CD4-positive, alpha-beta T cell treated with Interleukin-6 for 4 hours (primary cell): ENCODE measurements at regions not wholly inside any gene's neighbourhood (a gene's known extent, or its start where the extent isn't known, plus 50 kb on each side); places are given as distances from the start of the nearest gene placed in this dataset.
"Not testable (repeated sequence)": the region's sequence is repeated elsewhere in the genome, so short reads cannot be mapped to it uniquely, and the experiment has no call there.

Source experiments
- DNase-seq: peaks from one replicate; pipeline ENCODE4 v3.0.0-alpha.2; 2020; ENCODE audit warnings: mixed read lengths

DNA sequence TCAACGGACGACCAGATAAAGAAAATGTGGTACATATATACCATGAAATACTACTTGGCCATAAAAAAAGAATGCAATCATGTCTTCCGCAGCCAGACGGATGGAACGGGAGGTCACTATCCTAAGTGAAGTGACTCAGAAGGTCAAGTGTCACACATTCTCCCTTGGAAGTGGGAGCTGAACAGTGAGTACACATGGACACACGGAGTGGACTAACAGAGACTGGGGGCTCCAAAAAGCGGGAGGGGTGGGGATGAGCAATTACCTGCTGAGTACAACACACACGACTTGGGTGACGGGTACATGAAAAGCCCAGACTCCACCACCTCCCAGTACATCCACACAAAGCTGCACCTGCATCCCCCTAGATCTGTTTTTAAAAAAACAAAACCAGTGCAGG, 62.5 kb upstream of the TNK2 start:
- DNase-seq = not testable (repeated sequence)

DNA sequence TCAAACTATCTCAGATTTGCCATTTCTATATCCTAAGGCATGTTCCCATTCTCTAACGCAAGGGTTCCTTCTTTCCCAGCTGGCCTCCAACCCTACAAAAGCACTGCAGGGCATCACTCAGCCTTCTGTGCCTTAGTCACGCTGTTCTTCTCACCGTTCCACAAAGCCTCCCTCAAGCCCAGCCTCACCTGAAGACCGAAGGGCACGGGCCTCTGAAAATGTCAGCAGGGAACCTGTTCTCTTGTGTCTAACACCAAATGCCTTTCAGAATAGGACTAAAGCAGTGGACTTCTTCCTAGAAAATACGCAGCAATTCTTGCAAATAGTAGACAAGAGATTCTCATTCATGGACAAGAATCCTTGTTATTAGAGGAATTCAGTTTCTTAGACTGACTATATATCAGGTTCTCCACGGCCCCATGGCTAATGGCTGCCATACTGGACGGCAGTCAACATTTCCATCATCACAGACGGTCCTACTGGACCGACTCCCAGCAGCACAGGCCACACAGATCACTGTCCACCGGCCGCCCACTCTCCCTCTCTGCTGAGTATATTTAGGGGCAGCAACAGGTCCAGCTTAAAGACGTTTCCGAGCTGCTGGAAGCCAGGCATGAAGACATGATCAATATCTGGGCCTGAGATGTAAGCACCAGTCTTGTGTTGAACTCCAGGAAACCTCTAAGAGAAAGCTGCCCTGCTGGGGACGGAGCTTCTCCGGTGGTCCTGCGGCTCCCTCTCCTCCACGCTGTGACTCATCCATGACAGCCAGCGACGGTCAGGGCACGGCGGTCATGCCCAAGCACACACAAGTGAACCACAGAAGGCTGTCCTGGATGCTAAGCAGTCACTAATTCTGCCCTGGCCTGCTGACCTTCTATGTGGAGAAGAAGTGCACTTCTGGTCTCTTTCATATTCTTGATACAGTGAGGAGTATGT, 61.8 kb upstream of the TNK2 start:
- DNase-seq = not testable (repeated sequence)

DNA sequence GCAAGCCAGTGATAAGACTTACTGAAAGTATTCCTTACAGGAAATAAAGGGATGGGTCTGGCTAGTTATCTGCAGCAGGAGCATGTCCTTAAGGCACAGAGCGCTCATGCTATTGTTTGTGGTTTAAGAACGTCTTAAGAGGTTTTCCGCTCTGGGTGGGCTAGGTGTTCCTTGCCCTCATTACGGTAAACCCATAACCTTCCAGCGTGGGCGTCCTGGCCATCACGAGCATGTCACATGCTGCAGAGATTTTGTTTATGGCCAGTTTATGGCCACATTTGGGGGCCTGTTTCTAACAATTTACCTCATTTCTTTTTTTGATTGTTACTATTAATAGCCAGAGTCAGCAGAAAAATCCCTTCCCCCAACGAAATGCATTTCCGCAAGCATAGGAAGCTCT, 61.0 kb upstream of the TNK2 start:
- not testable (repeated sequence) for DNase-seq

DNA sequence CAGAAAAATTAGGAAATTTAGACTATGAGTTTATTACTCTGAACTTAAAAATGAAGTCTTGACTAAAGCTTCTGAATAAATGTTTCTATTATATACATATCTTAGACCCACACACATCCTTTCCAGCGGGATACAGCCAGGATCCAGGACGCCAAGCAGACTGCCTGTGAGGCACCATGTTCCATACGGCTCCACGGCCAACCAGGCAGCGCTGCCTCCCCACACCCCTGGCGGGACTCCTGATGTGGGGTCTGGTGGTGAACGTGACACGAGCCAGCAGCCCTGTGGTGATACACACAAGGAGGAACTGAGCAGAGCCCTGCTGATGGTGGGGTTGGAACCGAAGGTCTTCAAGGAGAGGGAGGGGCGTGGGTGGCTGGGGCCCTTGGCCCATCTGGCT, 59.8 kb upstream of the TNK2 start:
- not testable (repeated sequence) for DNase-seq

- DNase-seq = not testable (repeated sequence)
These were observed 59.0 kb upstream of the TNK2 start for GRCh38 chr3:195967387-195967720.

GRCh38 chr3:195966563-195967386, 58.4 kb upstream of the TNK2 start:
- not testable (repeated sequence) for DNase-seq

DNA sequence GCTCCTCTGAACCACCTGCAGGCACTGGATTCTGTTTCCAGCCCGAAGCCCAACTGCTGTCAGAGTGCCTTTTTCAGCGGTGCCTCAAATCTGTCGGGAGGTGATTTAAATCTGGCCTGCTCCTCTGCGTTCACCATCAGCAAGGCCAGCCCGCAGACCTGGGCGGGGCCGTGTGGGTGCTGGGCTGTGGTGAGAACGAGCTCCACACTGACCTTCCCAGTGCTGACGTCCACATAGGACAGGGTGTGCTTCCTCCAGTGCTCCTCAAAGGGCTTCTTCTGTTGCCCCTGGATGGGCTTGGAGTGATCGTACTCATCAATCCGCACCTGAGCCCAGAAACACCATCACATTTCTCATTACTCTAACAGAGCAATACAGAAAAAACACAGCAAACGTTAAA, 56.9 kb upstream of the TNK2 start:
- not testable (repeated sequence) for DNase-seq

DNA sequence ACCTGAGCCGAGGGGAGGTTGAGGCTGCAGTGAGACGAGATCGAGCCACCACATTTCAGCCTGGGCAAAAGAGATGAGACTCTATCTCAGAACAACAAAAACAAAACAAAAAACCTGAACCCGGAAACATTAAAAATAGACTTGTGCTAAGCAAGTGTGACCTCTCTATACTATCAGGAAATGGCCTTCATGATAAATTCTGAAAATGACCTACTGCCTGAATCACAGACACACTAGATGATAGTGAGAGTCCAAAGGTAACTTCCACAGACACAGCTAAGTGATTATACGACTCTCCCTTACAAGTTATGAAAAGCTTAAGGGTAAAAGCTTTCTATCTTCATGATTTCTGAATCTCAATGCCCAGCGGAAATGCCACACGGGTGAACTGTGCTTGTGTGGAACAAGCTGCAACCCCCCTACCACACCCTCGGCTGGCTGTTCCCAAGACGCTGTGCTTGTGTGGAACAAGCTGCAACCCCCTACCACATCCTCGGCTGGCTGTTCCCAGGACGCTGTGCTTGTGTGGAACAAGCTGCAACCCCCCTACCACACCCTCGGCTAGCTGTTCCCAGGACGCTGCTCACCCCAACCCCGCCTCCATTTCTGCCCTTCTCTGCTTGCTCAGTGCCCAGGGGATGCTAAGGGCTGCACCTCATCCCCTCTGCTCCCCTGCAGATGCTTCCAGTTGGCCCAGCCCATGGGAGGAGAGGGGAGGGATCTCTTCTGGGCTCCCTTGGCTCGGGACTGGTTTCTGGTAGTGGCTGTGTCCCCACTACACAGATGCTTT, 56.2 kb upstream of the TNK2 start:
- DNase-seq = not testable (repeated sequence)

DNA sequence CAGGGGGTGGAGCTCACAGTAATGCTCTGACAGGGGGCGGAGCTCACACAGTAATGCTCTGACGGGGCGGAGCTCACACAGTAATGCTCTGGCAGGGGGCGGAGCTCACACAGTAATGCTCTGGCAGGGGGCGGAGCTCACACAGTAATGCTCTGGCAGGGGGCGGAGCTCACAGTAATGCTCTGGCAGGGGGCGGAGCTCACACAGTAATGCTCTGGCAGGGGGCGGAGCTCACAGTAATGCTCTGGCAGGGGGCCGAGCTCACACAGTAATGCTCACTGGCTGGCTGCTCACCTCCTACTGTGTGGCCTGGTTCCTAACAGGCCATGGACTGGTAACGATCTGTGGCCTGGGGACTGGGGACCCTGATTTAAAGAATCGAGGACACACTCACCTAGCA, 53.9 kb upstream of the TNK2 start:
- DNase-seq = not testable (repeated sequence)

GRCh38 chr3:195960971-195961775, 52.8 kb upstream of the TNK2 start:
- DNase-seq = peak; percentile 9

GRCh38 chr3:195960164-195960563, 51.8 kb upstream of the TNK2 start:
- DNase-seq = not testable (repeated sequence)

GRCh38 chr3:195959367-195960157, 51.2 kb upstream of the TNK2 start:
- DNase-seq = not testable (repeated sequence)

DNA sequence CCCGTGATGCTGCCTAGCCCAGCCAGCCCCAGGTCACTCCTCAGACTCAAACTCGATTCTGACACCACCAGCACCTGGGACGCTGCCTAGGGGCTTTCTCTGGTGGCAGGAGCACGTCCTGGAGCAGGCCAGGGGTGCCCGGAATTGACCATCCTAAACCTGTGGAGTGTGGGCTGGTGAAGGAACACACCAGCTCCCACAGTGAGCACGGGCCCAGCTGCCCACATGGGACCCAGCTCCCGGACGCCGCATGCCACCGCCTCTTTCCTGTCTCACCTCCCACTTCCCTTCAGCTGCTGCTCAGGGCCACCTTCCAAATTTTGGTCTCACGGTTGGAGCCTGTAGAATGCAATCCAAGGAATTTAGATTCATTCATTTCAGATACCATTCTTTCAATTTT, 50.4 kb upstream of the TNK2 start:
- peak; percentile 32 for DNase-seq
